Body of pancreas (tissue), 4 donors: ENCODE measurements at regions not wholly inside any gene's neighbourhood (a gene's known extent, or its start where the extent isn't known, plus 50 kb on each side); places are given as distances from the start of the nearest gene placed in this dataset.

ENCODE experiments used
- POLR2A ChIP-seq, 3 donors: fragments of 450-650 bp; IDR thresholded peaks; one replicate each; pipeline ENCODE4 v1.6.1; 2016; ENCODE audit warnings: antibody characterized with exemption in 3 of 3, mild to moderate bottlenecking in 2 of 3
- TF ChIP-seq, protein P1 (sequence below), 7 experiments: fragments of 450-650 bp in 4 of 7; fragments of 200-600 bp in 3 of 7; sonication (generic) in 3 of 7; IDR thresholded peaks; one replicate each; pipeline ENCODE4 v1.5.1; 2016 to 2019; ENCODE audit warnings: antibody characterized with exemption in 7 of 7

- TF ChIP-seq, protein P1, sequence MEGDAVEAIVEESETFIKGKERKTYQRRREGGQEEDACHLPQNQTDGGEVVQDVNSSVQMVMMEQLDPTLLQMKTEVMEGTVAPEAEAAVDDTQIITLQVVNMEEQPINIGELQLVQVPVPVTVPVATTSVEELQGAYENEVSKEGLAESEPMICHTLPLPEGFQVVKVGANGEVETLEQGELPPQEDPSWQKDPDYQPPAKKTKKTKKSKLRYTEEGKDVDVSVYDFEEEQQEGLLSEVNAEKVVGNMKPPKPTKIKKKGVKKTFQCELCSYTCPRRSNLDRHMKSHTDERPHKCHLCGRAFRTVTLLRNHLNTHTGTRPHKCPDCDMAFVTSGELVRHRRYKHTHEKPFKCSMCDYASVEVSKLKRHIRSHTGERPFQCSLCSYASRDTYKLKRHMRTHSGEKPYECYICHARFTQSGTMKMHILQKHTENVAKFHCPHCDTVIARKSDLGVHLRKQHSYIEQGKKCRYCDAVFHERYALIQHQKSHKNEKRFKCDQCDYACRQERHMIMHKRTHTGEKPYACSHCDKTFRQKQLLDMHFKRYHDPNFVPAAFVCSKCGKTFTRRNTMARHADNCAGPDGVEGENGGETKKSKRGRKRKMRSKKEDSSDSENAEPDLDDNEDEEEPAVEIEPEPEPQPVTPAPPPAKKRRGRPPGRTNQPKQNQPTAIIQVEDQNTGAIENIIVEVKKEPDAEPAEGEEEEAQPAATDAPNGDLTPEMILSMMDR (IDR thresholded peaks at IDR 0.05), result no peak
- no peak for TF ChIP-seq POLR2A (IDR thresholded peaks at IDR 0.05)
Observed at GRCh38 chr10:78542141-78542489, 508.5 kb downstream of the RPS24 start.
